H9 (cell line): ENCODE measurements at regions not wholly inside any gene's neighbourhood (a gene's known extent, or its start where the extent isn't known, plus 50 kb on each side); places are given as distances from the start of the nearest gene placed in this dataset.

Experiments
- DNase-seq: peaks from one replicate; pipeline ENCODE4 v3.0.0-alpha.2; 2017
- H2AFZ ChIP-seq: one replicate; pipeline ENCODE4 v1.6.1; 2013; ENCODE audit warnings: mild to moderate bottlenecking, low read length, control low read depth, moderate library complexity
- H2AK5ac ChIP-seq: 2 replicates; pipeline ENCODE4 v1.6.1; 2013; ENCODE audit warnings: low read length, control low read depth, mixed read lengths; ENCODE audit not compliant: insufficient read length
- H2BK120ac ChIP-seq: one replicate; pipeline ENCODE4 v1.6.1; 2013; ENCODE audit warnings: low read depth, mild to moderate bottlenecking, low read length, control low read depth, inconsistent platforms; ENCODE audit not compliant: poor library complexity, severe bottlenecking
- H2BK12ac ChIP-seq: 2 replicates; pipeline ENCODE4 v1.6.1; 2013; ENCODE audit warnings: low read length, control low read depth, mixed read lengths, low read depth; ENCODE audit not compliant: insufficient read length
- H2BK15ac ChIP-seq: 2 replicates; pipeline ENCODE4 v1.6.1; 2013; ENCODE audit warnings: low read depth, low read length, control low read depth
- H2BK20ac ChIP-seq: one replicate; pipeline ENCODE4 v1.6.1; 2013; ENCODE audit warnings: low read depth, mild to moderate bottlenecking, low read length, control low read depth, inconsistent platforms; ENCODE audit not compliant: poor library complexity, severe bottlenecking
- H2BK5ac ChIP-seq: 2 replicates; pipeline ENCODE4 v1.6.1; 2013; ENCODE audit warnings: low read length, control low read depth, mixed read lengths; ENCODE audit not compliant: insufficient read length
- H3K14ac ChIP-seq: 2 replicates; pipeline ENCODE4 v1.6.1; 2013; ENCODE audit warnings: low read length, control low read depth; ENCODE audit not compliant: insufficient read depth
- H3K18ac ChIP-seq: 2 replicates; pipeline ENCODE4 v1.6.1; 2013; ENCODE audit warnings: low read depth, mild to moderate bottlenecking, mixed read lengths, low read length, control low read depth; ENCODE audit not compliant: insufficient read length
- H3K23ac ChIP-seq: 2 replicates; pipeline ENCODE4 v1.6.1; 2013; ENCODE audit warnings: low read length, control low read depth, mixed read lengths, low read depth; ENCODE audit not compliant: insufficient read length
- H3K23me2 ChIP-seq: 2 replicates; pipeline ENCODE4 v1.6.1; 2013; ENCODE audit warnings: low read depth, mild to moderate bottlenecking, mixed read lengths, low read length, control low read depth; ENCODE audit not compliant: insufficient read length, poor library complexity, severe bottlenecking
- H3K27ac ChIP-seq: 2 replicates; pipeline ENCODE4 v1.5.1; 2013; ENCODE audit warnings: low read length, control low read depth, mixed read lengths, low read depth; ENCODE audit not compliant: insufficient read length
- H3K27me3 ChIP-seq: 2 replicates; pipeline ENCODE4 v1.6.1; 2013; ENCODE audit warnings: low read length, control low read depth, inconsistent platforms; ENCODE audit not compliant: insufficient read depth
- H3K4ac ChIP-seq: 2 replicates; pipeline ENCODE4 v1.6.1; 2013; ENCODE audit warnings: low read depth, mild to moderate bottlenecking, control low read depth, inconsistent platforms, low read length, moderate library complexity
- H3K4me1 ChIP-seq: 2 replicates; pipeline ENCODE4 v1.6.1; 2013; ENCODE audit warnings: low read length, control low read depth, inconsistent platforms; ENCODE audit not compliant: insufficient read depth
- H3K4me2 ChIP-seq: 2 replicates; pipeline ENCODE4 v1.6.1; 2013; ENCODE audit warnings: low read length, control low read depth, mixed read lengths; ENCODE audit not compliant: insufficient read length, insufficient read depth
- H3K56ac ChIP-seq: 2 replicates; pipeline ENCODE4 v1.6.1; 2013; ENCODE audit warnings: low read depth, mild to moderate bottlenecking, mixed read lengths, low read length, control low read depth; ENCODE audit not compliant: insufficient read length
- H3K79me1 ChIP-seq: 2 replicates; pipeline ENCODE4 v1.6.1; 2013; ENCODE audit warnings: low read depth, mild to moderate bottlenecking, moderate library complexity, low read length, control low read depth, inconsistent platforms; ENCODE audit not compliant: insufficient read depth, poor library complexity, severe bottlenecking
- H3K79me2 ChIP-seq: 2 replicates; pipeline ENCODE4 v1.6.1; 2013; ENCODE audit warnings: low read length, control low read depth, inconsistent platforms; ENCODE audit not compliant: insufficient read depth
- H3K9ac ChIP-seq: 2 replicates; pipeline ENCODE4 v1.6.1; 2013; ENCODE audit warnings: low read length, control low read depth, mixed read lengths; ENCODE audit not compliant: insufficient read length; ENCODE audit errors: extremely low read depth
- H3K9me3 ChIP-seq: one replicate; pipeline ENCODE4 v1.6.1; 2013; ENCODE audit warnings: low read depth, low read length, inconsistent platforms; ENCODE audit not compliant: control insufficient read depth
- H3T11ph ChIP-seq: one replicate; pipeline ENCODE4 v1.6.1; 2013; ENCODE audit warnings: mild to moderate bottlenecking, low read length, control low read depth, inconsistent platforms
- H4K20me1 ChIP-seq: one replicate; pipeline ENCODE4 v1.6.1; 2013; ENCODE audit not compliant: control insufficient read depth, insufficient read length, insufficient read depth
- H4K5ac ChIP-seq: 2 replicates; pipeline ENCODE4 v1.6.1; 2013; ENCODE audit warnings: low read depth, mild to moderate bottlenecking, mixed read lengths, low read length, control low read depth; ENCODE audit not compliant: insufficient read length
- H4K8ac ChIP-seq: replicated peaks from 2 replicates; pipeline ENCODE4 v1.6.1; 2013; ENCODE audit warnings: low read length, control low read depth, mixed read lengths, low read depth; ENCODE audit not compliant: insufficient read length
- H4K91ac ChIP-seq: 2 replicates; pipeline ENCODE4 v1.6.1; 2013; ENCODE audit warnings: low read depth, mild to moderate bottlenecking, moderate library complexity, mixed read lengths, low read length, control low read depth; ENCODE audit not compliant: insufficient read length
- H3K27ac Mint-ChIP-seq, 3 experiments: 2 replicates in 2 of 3; 3 replicates in 1 of 3; pipeline ENCODE4 v1.8.0; 2020 to 2021; ENCODE audit warnings: mixed read lengths in 3 of 3, mild to moderate bottlenecking in 1 of 3, moderate library complexity in 1 of 3
- H3K27me3 Mint-ChIP-seq: 2 replicates; pipeline ENCODE4 v1.8.0; 2021; ENCODE audit warnings: low read depth, mild to moderate bottlenecking, moderate library complexity, mixed read lengths
- H3K36me3 Mint-ChIP-seq, 3 experiments: 2 replicates in 2 of 3; 3 replicates in 1 of 3; pipeline ENCODE4 v1.8.0; 2020 to 2021; ENCODE audit warnings: low read depth in 3 of 3, mixed read lengths in 3 of 3; ENCODE audit not compliant: insufficient read depth in 1 of 3
- H3K4me1 Mint-ChIP-seq, 2 experiments: 2 replicates each; pipeline ENCODE4 v1.8.0; 2020; ENCODE audit warnings: mixed read lengths in 2 of 2
- H3K4me3 Mint-ChIP-seq, 2 experiments: 2 replicates in 1 of 2; 3 replicates in 1 of 2; pipeline ENCODE4 v1.8.0; 2020 to 2021; ENCODE audit warnings: mild to moderate bottlenecking in 2 of 2, mixed read lengths in 2 of 2, moderate library complexity in 1 of 2
- H3K9me3 Mint-ChIP-seq, 2 experiments: 2 replicates in 1 of 2; 3 replicates in 1 of 2; pipeline ENCODE4 v1.8.0; 2020; ENCODE audit warnings: mild to moderate bottlenecking in 2 of 2, mixed read lengths in 2 of 2, moderate library complexity in 1 of 2
- WGBS: extraction: QIAGEN DNeasy Blood & Tissue Kit; methylation state at CpG from one replicate; pipeline ENCODE4 v1.1.7; 2013; ENCODE audit warnings: missing lambda C conversion rate, low lambda C conversion rate, mixed read lengths; ENCODE audit not compliant: insufficient read length; ENCODE audit errors: extremely low coverage; 5-methylcytosine and 5-hydroxymethylcytosine counted together
- TF ChIP-seq, protein P1 (sequence below): fragments of 200-600 bp; sonication (generic); conservative IDR thresholded peaks from 3 replicates; pipeline ENCODE4 v1.8.0; 2021; ENCODE audit warnings: antibody characterized with exemption, mild to moderate bottlenecking

DNA sequence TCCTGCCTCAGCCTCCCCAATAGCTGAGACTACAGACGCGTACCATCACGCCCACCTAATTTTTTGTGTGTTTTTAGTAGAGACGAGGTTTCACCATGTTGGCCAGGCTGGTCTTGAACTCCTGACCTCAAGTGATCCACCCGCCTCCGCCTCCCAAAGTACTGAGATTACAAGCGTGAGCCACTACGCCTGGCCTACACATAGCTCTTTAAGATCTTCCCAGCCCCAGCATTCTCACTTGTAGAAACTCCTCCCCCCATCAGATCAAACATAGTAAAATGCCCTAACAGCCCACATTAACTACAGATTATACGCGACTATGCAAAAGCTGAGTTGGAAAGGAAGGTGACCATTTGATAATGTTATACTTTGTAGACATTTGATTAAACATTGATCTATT lies 634.8 kb downstream of the MATN1 start:
- H4K20me1 ChIP-seq = no peaks in the 10 kb centered on the region
- no peak overlapping the region for H2BK120ac ChIP-seq

More for the DNA sequence above, 634.8 kb downstream of the MATN1 start:
- no peak overlapping the region for H3K9ac ChIP-seq
- peaks cover 7% of the 10 kb centered on the region for H3K27me3 Mint-ChIP-seq
- H3K4me1 ChIP-seq = no peaks in the 10 kb centered on the region
- H3K4ac ChIP-seq = no peak overlapping the region
- peaks cover 4 to 20% (median 17%) of the 10 kb centered on the region in 3 experiments for H3K36me3 Mint-ChIP-seq
- peaks cover 8 to 16% of the 10 kb centered on the region in 2 experiments for H3K4me1 Mint-ChIP-seq
- H3K79me2 ChIP-seq = no peaks in the 10 kb centered on the region
- H4K5ac ChIP-seq = no peak overlapping the region
- H2BK15ac ChIP-seq = no peak overlapping the region
- H3K9me3 Mint-ChIP-seq = peaks cover 26 to 29% of the 10 kb centered on the region in 2 experiments
- no peaks in the 10 kb centered on the region for H3K9me3 ChIP-seq
- no peak overlapping the region for H3K23ac ChIP-seq
- no peaks in the 10 kb centered on the region for H3K23me2 ChIP-seq
- no CpG with 5 or more reads among the region's 10 CpGs for WGBS
- no peak overlapping the region for H3T11ph ChIP-seq
- no peak overlapping the region for H4K91ac ChIP-seq
- no peak overlapping the region for H4K8ac ChIP-seq
- H3K27ac ChIP-seq = no peak overlapping the region
- H2AK5ac ChIP-seq = no peak overlapping the region
- TF ChIP-seq, protein P1, sequence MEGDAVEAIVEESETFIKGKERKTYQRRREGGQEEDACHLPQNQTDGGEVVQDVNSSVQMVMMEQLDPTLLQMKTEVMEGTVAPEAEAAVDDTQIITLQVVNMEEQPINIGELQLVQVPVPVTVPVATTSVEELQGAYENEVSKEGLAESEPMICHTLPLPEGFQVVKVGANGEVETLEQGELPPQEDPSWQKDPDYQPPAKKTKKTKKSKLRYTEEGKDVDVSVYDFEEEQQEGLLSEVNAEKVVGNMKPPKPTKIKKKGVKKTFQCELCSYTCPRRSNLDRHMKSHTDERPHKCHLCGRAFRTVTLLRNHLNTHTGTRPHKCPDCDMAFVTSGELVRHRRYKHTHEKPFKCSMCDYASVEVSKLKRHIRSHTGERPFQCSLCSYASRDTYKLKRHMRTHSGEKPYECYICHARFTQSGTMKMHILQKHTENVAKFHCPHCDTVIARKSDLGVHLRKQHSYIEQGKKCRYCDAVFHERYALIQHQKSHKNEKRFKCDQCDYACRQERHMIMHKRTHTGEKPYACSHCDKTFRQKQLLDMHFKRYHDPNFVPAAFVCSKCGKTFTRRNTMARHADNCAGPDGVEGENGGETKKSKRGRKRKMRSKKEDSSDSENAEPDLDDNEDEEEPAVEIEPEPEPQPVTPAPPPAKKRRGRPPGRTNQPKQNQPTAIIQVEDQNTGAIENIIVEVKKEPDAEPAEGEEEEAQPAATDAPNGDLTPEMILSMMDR = no peak
- no peak overlapping the region for H2BK20ac ChIP-seq
- H3K4me3 Mint-ChIP-seq = no peak overlapping the region
- no peak overlapping the region for H3K14ac ChIP-seq
- no peak overlapping the region for H2BK5ac ChIP-seq
- no peak overlapping the region for H3K56ac ChIP-seq
- H3K4me2 ChIP-seq = no peak overlapping the region
- no peak overlapping the region for H3K18ac ChIP-seq
- no peak overlapping the region; a peak in 1 of 7 replicates for H3K27ac Mint-ChIP-seq
- no peaks in the 10 kb centered on the region for H3K79me1 ChIP-seq
- H2AFZ ChIP-seq = no peak overlapping the region
- H3K27me3 ChIP-seq = no peaks in the 10 kb centered on the region
- no peak overlapping the region for H2BK12ac ChIP-seq
- DNase-seq = no peak
